SK-N-SH (cell line): ENCODE measurements at regions not wholly inside any gene's neighbourhood (a gene's known extent, or its start where the extent isn't known, plus 50 kb on each side); places are given as distances from the start of the nearest gene placed in this dataset.

Experiments used
- CTCF ChIP-seq: fragments of 200-600 bp; sonication (generic); IDR thresholded peaks from 2 replicates; pipeline ENCODE4 v1.6.1; 2017; ENCODE audit warnings: antibody characterized with exemption, mild to moderate bottlenecking, moderate library complexity
- EP300 ChIP-seq, 2 experiments: IDR thresholded peaks; 2 replicates each; pipeline versions ENCODE4 v1.4.0 to v1.6.1; 2012; ENCODE audit warnings: borderline replicate concordance in 1 of 2, low read depth in 1 of 2, low read length in 1 of 2
- EZH2phosphoT487 ChIP-seq: fragments of 200-600 bp; sonication (generic); IDR thresholded peaks from 2 replicates; pipeline ENCODE4 v1.6.1; 2017; ENCODE audit warnings: low read depth, mixed run types, mild to moderate bottlenecking, antibody characterized with exemption, moderate library complexity, borderline replicate concordance
- RCOR1 ChIP-seq: fragments of 150-350 bp; IDR thresholded peaks from 2 replicates; pipeline ENCODE4 v1.6.1; 2017; ENCODE audit warnings: antibody characterized with exemption, low read length
- RFX5 ChIP-seq: IDR thresholded peaks from 2 replicates; pipeline ENCODE4 v1.6.1; 2012; ENCODE audit warnings: mild to moderate bottlenecking, improper control_type of control experiment, low read length
- RXRA ChIP-seq: IDR thresholded peaks from 2 replicates; pipeline ENCODE4 v1.4.0; 2012; ENCODE audit warnings: low read depth, mild to moderate bottlenecking, borderline replicate concordance
- SIN3A ChIP-seq: IDR thresholded peaks from 2 replicates; pipeline ENCODE4 v1.6.1; 2012; ENCODE audit warnings: low read depth, mild to moderate bottlenecking, low read length, moderate library complexity, borderline replicate concordance
- USF1 ChIP-seq: IDR thresholded peaks from 2 replicates; pipeline ENCODE4 v1.4.0; 2012; ENCODE audit warnings: low read depth, borderline replicate concordance
- YY1 ChIP-seq: IDR thresholded peaks from 2 replicates; pipeline ENCODE4 v1.4.0; 2012; ENCODE audit warnings: low read depth, mild to moderate bottlenecking
- TF ChIP-seq, protein P1 (sequence below): fragments of 150-350 bp; IDR thresholded peaks from 2 replicates; pipeline ENCODE4 v1.6.1; 2017; ENCODE audit warnings: antibody characterized with exemption, low read length, low read depth, borderline replicate concordance
- TF ChIP-seq, protein P2 (sequence below): IDR thresholded peaks from 2 replicates; pipeline ENCODE4; 2012
- TF ChIP-seq, protein P3 (sequence below): IDR thresholded peaks from 2 replicates; pipeline ENCODE4 v1.4.0; 2012; ENCODE audit warnings: low read depth, borderline replicate concordance

GRCh38 chr5:118520771-118521415 is 467.5 kb downstream of the DTWD2 start:
- TF ChIP-seq CTCF (no peak), USF1 (no peak), RCOR1 (no peak), EZH2phosphoT487 (no peak), YY1 (no peak), EP300 (IDR thresholded peaks at IDR 0.05; ENCODE audit: borderline replicate concordance in 1 of 2, low read depth in 1 of 2, low read length in 1 of 2) (no peak), RFX5 (no peak), SIN3A (no peak), RXRA (no peak)
- TF ChIP-seq, protein P1, sequence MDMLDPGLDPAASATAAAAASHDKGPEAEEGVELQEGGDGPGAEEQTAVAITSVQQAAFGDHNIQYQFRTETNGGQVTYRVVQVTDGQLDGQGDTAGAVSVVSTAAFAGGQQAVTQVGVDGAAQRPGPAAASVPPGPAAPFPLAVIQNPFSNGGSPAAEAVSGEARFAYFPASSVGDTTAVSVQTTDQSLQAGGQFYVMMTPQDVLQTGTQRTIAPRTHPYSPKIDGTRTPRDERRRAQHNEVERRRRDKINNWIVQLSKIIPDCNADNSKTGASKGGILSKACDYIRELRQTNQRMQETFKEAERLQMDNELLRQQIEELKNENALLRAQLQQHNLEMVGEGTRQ = no peak
- TF ChIP-seq, protein P2, sequence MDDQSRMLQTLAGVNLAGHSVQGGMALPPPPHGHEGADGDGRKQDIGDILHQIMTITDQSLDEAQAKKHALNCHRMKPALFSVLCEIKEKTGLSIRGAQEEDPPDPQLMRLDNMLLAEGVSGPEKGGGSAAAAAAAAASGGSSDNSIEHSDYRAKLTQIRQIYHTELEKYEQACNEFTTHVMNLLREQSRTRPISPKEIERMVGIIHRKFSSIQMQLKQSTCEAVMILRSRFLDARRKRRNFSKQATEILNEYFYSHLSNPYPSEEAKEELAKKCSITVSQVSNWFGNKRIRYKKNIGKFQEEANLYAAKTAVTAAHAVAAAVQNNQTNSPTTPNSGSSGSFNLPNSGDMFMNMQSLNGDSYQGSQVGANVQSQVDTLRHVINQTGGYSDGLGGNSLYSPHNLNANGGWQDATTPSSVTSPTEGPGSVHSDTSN = no peak
- TF ChIP-seq, protein P3, sequence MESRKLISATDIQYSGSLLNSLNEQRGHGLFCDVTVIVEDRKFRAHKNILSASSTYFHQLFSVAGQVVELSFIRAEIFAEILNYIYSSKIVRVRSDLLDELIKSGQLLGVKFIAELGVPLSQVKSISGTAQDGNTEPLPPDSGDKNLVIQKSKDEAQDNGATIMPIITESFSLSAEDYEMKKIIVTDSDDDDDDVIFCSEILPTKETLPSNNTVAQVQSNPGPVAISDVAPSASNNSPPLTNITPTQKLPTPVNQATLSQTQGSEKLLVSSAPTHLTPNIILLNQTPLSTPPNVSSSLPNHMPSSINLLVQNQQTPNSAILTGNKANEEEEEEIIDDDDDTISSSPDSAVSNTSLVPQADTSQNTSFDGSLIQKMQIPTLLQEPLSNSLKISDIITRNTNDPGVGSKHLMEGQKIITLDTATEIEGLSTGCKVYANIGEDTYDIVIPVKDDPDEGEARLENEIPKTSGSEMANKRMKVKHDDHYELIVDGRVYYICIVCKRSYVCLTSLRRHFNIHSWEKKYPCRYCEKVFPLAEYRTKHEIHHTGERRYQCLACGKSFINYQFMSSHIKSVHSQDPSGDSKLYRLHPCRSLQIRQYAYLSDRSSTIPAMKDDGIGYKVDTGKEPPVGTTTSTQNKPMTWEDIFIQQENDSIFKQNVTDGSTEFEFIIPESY = no peak
